ENCODE measurements at regions not wholly inside any gene's neighbourhood (a gene's known extent, or its start where the extent isn't known, plus 50 kb on each side); places are given as distances from the start of the nearest gene placed in this dataset.

DNA sequence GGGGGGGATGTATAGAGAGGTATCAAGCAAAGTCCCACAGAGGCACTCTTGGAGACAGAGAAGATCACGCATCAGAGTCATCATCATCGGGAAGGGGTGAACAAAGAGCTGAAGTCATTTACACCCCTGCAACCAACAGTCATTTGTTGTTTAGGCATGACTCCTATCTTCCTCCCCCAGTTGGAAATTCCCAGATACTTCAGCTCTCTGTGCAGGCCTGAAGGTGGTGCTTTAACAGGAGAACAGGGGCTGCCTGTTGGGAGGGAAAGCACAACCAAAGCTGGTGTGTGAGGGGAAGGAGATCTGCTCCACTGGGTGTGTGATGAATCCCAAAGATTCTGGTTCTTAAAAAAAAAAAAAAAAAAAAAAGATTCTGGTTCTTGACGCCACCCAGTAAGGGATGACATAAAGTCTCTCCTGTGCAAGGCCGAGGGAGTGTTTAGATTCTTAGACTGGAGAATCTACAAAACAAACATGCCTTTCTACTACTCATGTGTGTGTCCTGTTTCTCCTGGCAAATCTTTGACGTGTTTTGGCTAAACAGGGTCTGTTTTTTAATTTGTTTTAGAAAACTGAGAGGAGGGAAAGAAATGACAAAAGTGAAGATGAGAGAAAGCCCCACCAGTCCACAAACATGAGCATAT is 121.0 kb upstream of the ARHGAP5 start:
- DNase-seq (no peak), ATAC-seq (no peak)
- intact Hi-C loops (cut with DNase I) = no loop called here
- TF ChIP-seq CTCF (IDR thresholded peaks at IDR 0.05) = no peak
- WGBS, 3 donors = 67 to 79% (median 75%) methylated on average over 5 of the region's 5 CpGs
- H3K36me3 ChIP-seq (ENCODE audit: insufficient read depth in 1 of 2, low read depth in 1 of 2) = no peaks in the 10 kb centered on the region
- no peaks in the 10 kb centered on the region for H3K27me3 ChIP-seq (ENCODE audit: insufficient read depth in 3 of 3, low read length in 2 of 3)
- H3K27ac ChIP-seq = no peak overlapping the region
- no peaks in the 10 kb centered on the region for H3K4me1 ChIP-seq
- no peaks in the 10 kb centered on the region for H3K9me3 ChIP-seq
- H3K4me3 ChIP-seq = no peak overlapping the region

- intact Hi-C loops (cut with DNase I) = no loop called here
- TF ChIP-seq CTCF (IDR thresholded peaks at IDR 0.05) = no peak
- H3K27me3 ChIP-seq (ENCODE audit: insufficient read depth in 3 of 3, low read length in 2 of 3) = no peaks in the 10 kb centered on the region
- H3K4me1 ChIP-seq = no peaks in the 10 kb centered on the region
- H3K4me3 ChIP-seq = no peak overlapping the region
- no peaks in the 10 kb centered on the region for H3K9me3 ChIP-seq
- no peak for DNase-seq
- no peak overlapping the region for H3K27ac ChIP-seq
- WGBS, 3 donors = 94 to 96% (median 94%) methylated on average over 2 of the region's 2 CpGs
- H3K36me3 ChIP-seq (ENCODE audit: insufficient read depth in 1 of 2, low read depth in 1 of 2) = no peaks in the 10 kb centered on the region
- ATAC-seq = no peak
Measured at GRCh38 chr14:31957565-31957964, 119.5 kb upstream of the ARHGAP5 start.

- no peaks in the 10 kb centered on the region for H3K27me3 ChIP-seq (ENCODE audit: insufficient read depth in 3 of 3, low read length in 2 of 3)
- intact Hi-C loops (cut with DNase I) = no loop called here
- no peak for TF ChIP-seq CTCF (IDR thresholded peaks at IDR 0.05)
- H3K9me3 ChIP-seq = no peaks in the 10 kb centered on the region
- H3K27ac ChIP-seq = no peak overlapping the region
- DNase-seq (no peak), ATAC-seq (no peak)
- H3K36me3 ChIP-seq (ENCODE audit: insufficient read depth in 1 of 2, low read depth in 1 of 2) = no peaks in the 10 kb centered on the region
- no peak overlapping the region for H3K4me3 ChIP-seq
- WGBS, 3 donors = 77 to 84% (median 77%) methylated on average over 5 of the region's 5 CpGs
- no peaks in the 10 kb centered on the region for H3K4me1 ChIP-seq
Measured at GRCh38 chr14:31960039-31960438, 117.1 kb upstream of the ARHGAP5 start.

- H3K36me3 ChIP-seq (ENCODE audit: insufficient read depth in 1 of 2, low read depth in 1 of 2) = no peaks in the 10 kb centered on the region
- H3K27me3 ChIP-seq (ENCODE audit: insufficient read depth in 3 of 3, low read length in 2 of 3) = no peaks in the 10 kb centered on the region
- no peak for TF ChIP-seq CTCF (IDR thresholded peaks at IDR 0.05)
- no peak overlapping the region for H3K4me3 ChIP-seq
- no peak overlapping the region for H3K27ac ChIP-seq
- intact Hi-C loops (cut with DNase I) = no loop called here
- no peaks in the 10 kb centered on the region for H3K4me1 ChIP-seq
- H3K9me3 ChIP-seq = no peaks in the 10 kb centered on the region
- ATAC-seq (no peak), DNase-seq (no peak)
- 44 to 72% (median 62%) methylated on average over 3 of the region's 3 CpGs for WGBS, 3 donors
Measured at GRCh38 chr14:31961896-31962295, 115.2 kb upstream of the ARHGAP5 start.

DNA sequence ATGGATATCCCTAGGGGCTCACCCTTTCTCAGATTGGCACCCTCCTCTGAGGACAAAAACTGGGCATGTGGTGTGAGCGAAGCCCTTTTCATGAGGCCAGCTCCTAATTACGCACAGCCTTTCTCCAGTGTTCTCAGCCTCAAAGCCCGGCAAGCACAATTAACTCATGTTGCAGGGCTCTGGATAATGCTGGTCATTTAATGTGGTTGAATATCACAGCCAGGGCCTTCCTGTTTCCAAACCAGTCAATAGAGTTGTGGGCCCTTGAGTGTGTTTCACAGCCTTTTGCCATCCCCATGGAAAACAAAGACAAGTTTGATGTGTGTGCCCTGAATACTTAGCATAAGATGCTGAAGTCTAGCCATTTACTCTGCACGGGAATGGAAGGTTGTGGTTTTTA is 114.2 kb upstream of the ARHGAP5 start:
- no peak for TF ChIP-seq CTCF (IDR thresholded peaks at IDR 0.05)
- H3K4me1 ChIP-seq = no peaks in the 10 kb centered on the region
- H3K27ac ChIP-seq = no peak overlapping the region
- intact Hi-C loops (cut with DNase I) = no loop called here
- H3K27me3 ChIP-seq (ENCODE audit: insufficient read depth in 3 of 3, low read length in 2 of 3) = no peaks in the 10 kb centered on the region
- no peaks in the 10 kb centered on the region for H3K9me3 ChIP-seq
- 92 to 93% (median 93%) methylated on average over 4 of the region's 4 CpGs for WGBS, 3 donors
- ATAC-seq (no peak), DNase-seq (no peak)
- H3K4me3 ChIP-seq = no peak overlapping the region
- no peaks in the 10 kb centered on the region for H3K36me3 ChIP-seq (ENCODE audit: insufficient read depth in 1 of 2, low read depth in 1 of 2)
